GM12891 (cell line): ENCODE measurements at regions not wholly inside any gene's neighbourhood (a gene's known extent, or its start where the extent isn't known, plus 50 kb on each side); places are given as distances from the start of the nearest gene placed in this dataset.

Experiments used
- PAX5 ChIP-seq: IDR thresholded peaks from 2 replicates; pipeline ENCODE4 v1.6.1; 2011; ENCODE audit warnings: low read length, moderate library complexity, mild to moderate bottlenecking; ENCODE audit not compliant: insufficient read depth, severe bottlenecking
- POLR2A ChIP-seq: IDR thresholded peaks from 2 replicates; pipeline ENCODE4 v1.6.1; 2011; ENCODE audit warnings: low read depth, low read length, control low read depth
- POLR2AphosphoS5 ChIP-seq: IDR thresholded peaks from 2 replicates; pipeline ENCODE4 v1.6.1; 2011; ENCODE audit warnings: low read depth, low read length, control low read depth
- POU2F2 ChIP-seq: IDR thresholded peaks from 2 replicates; pipeline ENCODE4 v1.6.1; 2011; ENCODE audit warnings: low read depth, mild to moderate bottlenecking, control low read depth, low read length, moderate library complexity
- SPI1 ChIP-seq: IDR thresholded peaks from 2 replicates; pipeline ENCODE4 v1.6.1; 2011; ENCODE audit warnings: low read depth, low read length, control low read depth
- TAF1 ChIP-seq: IDR thresholded peaks from 2 replicates; pipeline ENCODE4 v1.6.1; 2011; ENCODE audit warnings: low read depth, low read length, control low read depth

DNA sequence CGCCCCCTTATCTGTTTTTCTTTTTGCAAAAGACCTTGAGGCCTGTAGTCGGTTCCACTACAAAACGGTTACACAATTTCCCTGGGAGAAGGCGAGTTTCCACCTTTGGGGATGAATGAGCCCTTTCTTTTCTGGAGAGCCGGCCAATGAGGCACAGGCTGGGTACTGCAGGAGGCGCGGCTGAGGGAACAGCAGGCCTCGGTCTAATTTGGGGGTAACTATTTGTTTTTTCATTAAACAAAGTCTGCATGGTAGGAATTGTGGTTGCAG, 129.2 kb downstream of the MYCN start:
- TF ChIP-seq POLR2AphosphoS5 (no peak), POLR2A (no peak), POU2F2 (no peak), TAF1 (no peak), SPI1 (no peak), PAX5 (no peak)
